Mesenchymal stem cell (in vitro differentiated cells and primary cell): ENCODE measurements at regions not wholly inside any gene's neighbourhood (a gene's known extent, or its start where the extent isn't known, plus 50 kb on each side); places are given as distances from the start of the nearest gene placed in this dataset.

Experiments used
- DNase-seq: peaks from one replicate; pipeline ENCODE4 v3.0.0-alpha.2; 2013
- H2AFZ ChIP-seq: one replicate; pipeline ENCODE4 v1.6.1; 2013; ENCODE audit warnings: low read depth, mild to moderate bottlenecking, control low read depth, inconsistent platforms, low read length, moderate library complexity
- H2AK5ac ChIP-seq: 2 replicates; pipeline ENCODE4 v1.6.1; 2013; ENCODE audit warnings: low read length, moderate library complexity, mild to moderate bottlenecking, inconsistent platforms; ENCODE audit not compliant: severe bottlenecking
- H2BK120ac ChIP-seq: one replicate; pipeline ENCODE4 v1.6.1; 2013; ENCODE audit warnings: low read depth, mild to moderate bottlenecking, inconsistent platforms, low read length, moderate library complexity
- H2BK12ac ChIP-seq, 2 experiments: one replicate each; pipeline ENCODE4 v1.6.1; 2013; ENCODE audit warnings: inconsistent platforms in 2 of 2, low read length in 2 of 2, mild to moderate bottlenecking in 2 of 2, moderate library complexity in 2 of 2, control low read depth in 1 of 2
- H2BK15ac ChIP-seq: one replicate; pipeline ENCODE4 v1.6.1; 2013; ENCODE audit warnings: mild to moderate bottlenecking, low read depth, inconsistent platforms; ENCODE audit not compliant: poor library complexity, severe bottlenecking
- H2BK5ac ChIP-seq: 2 replicates; pipeline ENCODE4 v1.6.1; 2013; ENCODE audit warnings: low read depth, mild to moderate bottlenecking, low read length, control low read depth, inconsistent platforms; ENCODE audit not compliant: poor library complexity, severe bottlenecking
- H3K14ac ChIP-seq, 2 experiments: one replicate each; pipeline ENCODE4 v1.6.1; 2013; ENCODE audit warnings: inconsistent platforms in 2 of 2, low read length in 2 of 2, control low read depth in 1 of 2, mild to moderate bottlenecking in 1 of 2, moderate library complexity in 1 of 2
- H3K18ac ChIP-seq, 2 experiments: one replicate each; pipeline ENCODE4 v1.6.1; 2013; ENCODE audit warnings: inconsistent platforms in 2 of 2, low read length in 2 of 2, control low read depth in 1 of 2, low read depth in 1 of 2, mild to moderate bottlenecking in 1 of 2
- H3K23ac ChIP-seq, 2 experiments: one replicate each; pipeline ENCODE4 v1.6.1; 2013; ENCODE audit warnings: inconsistent platforms in 2 of 2, low read length in 2 of 2, mild to moderate bottlenecking in 2 of 2, moderate library complexity in 2 of 2, control low read depth in 1 of 2
- H3K27ac ChIP-seq: 2 replicates; pipeline ENCODE4 v1.5.1; 2013; ENCODE audit warnings: mild to moderate bottlenecking, moderate library complexity, low read length, control low read depth, inconsistent platforms; ENCODE audit not compliant: poor library complexity, severe bottlenecking
- H3K27me3 ChIP-seq, 2 experiments: 2 replicates each; pipeline versions ENCODE4 v1.6.1 to v1.7.0; 2013; ENCODE audit warnings: low read length in 2 of 2, mild to moderate bottlenecking in 2 of 2, moderate library complexity in 2 of 2, control low read depth in 1 of 2, inconsistent platforms in 1 of 2; ENCODE audit not compliant: control insufficient read depth in 1 of 2, insufficient read depth in 1 of 2
- H3K36me3 ChIP-seq, 2 experiments: 2 replicates each; pipeline versions ENCODE4 v1.6.1 to v1.7.0; 2013; ENCODE audit warnings: low read length in 2 of 2, control low read depth in 1 of 2, inconsistent platforms in 1 of 2, low read depth in 1 of 2, mild to moderate bottlenecking in 1 of 2; ENCODE audit not compliant: insufficient read depth in 2 of 2, control insufficient read depth in 1 of 2
- H3K4ac ChIP-seq, 2 experiments: one replicate each; pipeline ENCODE4 v1.6.1; 2013; ENCODE audit warnings: inconsistent platforms in 2 of 2, low read length in 2 of 2, mild to moderate bottlenecking in 2 of 2, moderate library complexity in 2 of 2, control low read depth in 1 of 2, low read depth in 1 of 2
- H3K4me1 ChIP-seq: 2 replicates; pipeline ENCODE4 v1.6.1; 2013; ENCODE audit warnings: low read depth, low read length, control low read depth; ENCODE audit not compliant: control insufficient read depth, insufficient read depth
- H3K4me2 ChIP-seq: 2 replicates; pipeline ENCODE4 v1.6.1; 2013; ENCODE audit warnings: low read length, mild to moderate bottlenecking, inconsistent platforms; ENCODE audit not compliant: poor library complexity, severe bottlenecking
- H3K4me3 ChIP-seq, 2 experiments: 2 replicates each; pipeline versions ENCODE4 v1.5.1 to v1.7.0; 2013; ENCODE audit warnings: low read length in 2 of 2, mild to moderate bottlenecking in 2 of 2, control low read depth in 1 of 2, low read depth in 1 of 2; ENCODE audit not compliant: insufficient read depth in 1 of 2
- H3K79me1 ChIP-seq: replicated peaks from 2 replicates; pipeline ENCODE4 v1.6.1; 2013; ENCODE audit warnings: mild to moderate bottlenecking, control low read depth, low read length, inconsistent platforms; ENCODE audit not compliant: poor library complexity, severe bottlenecking
- H3K9ac ChIP-seq: 2 replicates; pipeline ENCODE4 v1.7.0; 2013; ENCODE audit warnings: mild to moderate bottlenecking, low read length, moderate library complexity
- H3K9me3 ChIP-seq: 2 replicates; pipeline ENCODE4 v1.7.0; 2013; ENCODE audit warnings: mild to moderate bottlenecking, low read length; ENCODE audit not compliant: control insufficient read depth
- H4K8ac ChIP-seq: one replicate; pipeline ENCODE4 v1.6.1; 2013; ENCODE audit warnings: inconsistent platforms, mild to moderate bottlenecking, low read length, moderate library complexity
- H4K91ac ChIP-seq: one replicate; pipeline ENCODE4 v1.6.1; 2013; ENCODE audit warnings: mild to moderate bottlenecking, low read length, inconsistent platforms
- WGBS: methylation state at CpG from one replicate; pipeline ENCODE4 v1.1.7; 2013; ENCODE audit warnings: mixed read lengths; 5-methylcytosine and 5-hydroxymethylcytosine counted together

DNA sequence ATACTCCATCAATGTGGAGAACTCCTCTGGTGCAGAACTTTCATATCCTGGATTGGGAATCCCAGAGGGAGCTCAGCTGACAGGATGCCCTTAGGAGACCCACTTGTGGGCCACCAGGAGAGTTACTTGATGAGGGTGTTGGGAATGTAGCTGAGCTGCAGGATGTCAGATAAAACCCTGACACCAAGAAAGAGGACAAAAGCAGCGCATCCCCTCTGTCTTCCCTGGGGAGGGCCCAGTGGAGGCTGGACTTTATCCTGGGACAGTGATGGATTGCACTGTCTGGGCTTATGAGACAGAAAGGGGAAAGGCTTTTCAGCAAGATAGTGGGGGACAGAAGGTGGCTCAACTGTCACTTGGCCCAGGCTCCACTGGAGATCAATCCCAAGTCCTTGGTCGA lies 88.1 kb upstream of the BCAR3 start:
- no peak overlapping the region for H2BK12ac ChIP-seq
- H3K9me3 ChIP-seq: no peaks in the 10 kb centered on the region
- H3K27me3 ChIP-seq: peaks cover 0 to 3% of the 10 kb centered on the region in 2 experiments
- no peaks in the 10 kb centered on the region for H3K36me3 ChIP-seq
- no peak overlapping the region for H3K14ac ChIP-seq
- H3K18ac ChIP-seq: no peak overlapping the region
- H2BK120ac ChIP-seq: no peak overlapping the region
- H3K4me1 ChIP-seq: no peaks in the 10 kb centered on the region
- H2BK5ac ChIP-seq: no peak overlapping the region
- H4K91ac ChIP-seq: no peak overlapping the region
- no peak overlapping the region for H2AK5ac ChIP-seq
- no peak for DNase-seq
- H2BK15ac ChIP-seq: no peak overlapping the region
- no peak overlapping the region for H3K4me2 ChIP-seq
- no peaks in the 10 kb centered on the region for H3K79me1 ChIP-seq
- no peak overlapping the region for H2AFZ ChIP-seq
- peak overlapping the region in 1 of 2 experiments; percentile 83 for H3K23ac ChIP-seq
- H3K4ac ChIP-seq: no peak overlapping the region
- H3K27ac ChIP-seq: no peak overlapping the region
- no peak overlapping the region for H3K9ac ChIP-seq
- no peak overlapping the region for H3K4me3 ChIP-seq
- WGBS: 82% methylated on average over 2 of the region's 2 CpGs
- H4K8ac ChIP-seq: no peak overlapping the region

DNA sequence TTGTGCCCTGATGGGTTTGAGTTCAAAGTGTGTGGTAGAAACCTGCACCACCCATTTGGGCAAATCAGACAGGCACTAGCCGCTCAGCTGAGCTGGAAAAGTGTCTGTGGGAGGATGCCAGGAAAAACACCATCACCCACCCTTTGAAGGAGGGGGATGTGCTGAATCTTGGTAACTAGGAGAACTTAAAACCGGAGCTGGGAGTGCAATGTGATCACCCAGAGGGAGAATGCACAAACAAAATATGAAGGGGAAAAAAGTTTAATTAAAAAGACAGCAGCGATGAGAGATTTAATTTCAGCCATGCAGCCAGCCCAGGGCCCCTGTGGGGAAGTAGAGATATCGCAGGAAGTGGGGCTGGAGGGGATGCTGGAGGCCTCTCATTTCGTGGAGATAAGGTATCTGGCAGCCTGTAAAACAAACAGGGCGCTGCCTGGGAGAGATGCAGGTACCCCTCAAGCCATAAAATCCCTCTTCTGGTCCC lies 86.8 kb upstream of the BCAR3 start:
- Histone ChIP-seq H2BK15ac (no peak overlapping the region), H3K9ac (peak overlapping the region; percentile 6), H3K23ac (peak overlapping the region in 1 of 2 experiments; percentile 20), H2AK5ac (no peak overlapping the region), H2AFZ (no peak overlapping the region), H3K27ac (no peak overlapping the region), H3K4me1 (no peaks in the 10 kb centered on the region), H4K8ac (peak overlapping the region; percentile 36), H3K79me1 (no peaks in the 10 kb centered on the region), H2BK120ac (no peak overlapping the region), H3K9me3 (no peaks in the 10 kb centered on the region), H2BK12ac (no peak overlapping the region), H3K14ac (no peak overlapping the region), H3K4me3 (no peak overlapping the region), H3K27me3 (peaks cover 0 to 3% of the 10 kb centered on the region in 2 experiments), H3K4ac (peak overlapping the region in 1 of 2 experiments; percentile 31), H3K18ac (peak overlapping the region in 1 of 2 experiments; percentile 41), H3K4me2 (no peak overlapping the region), H2BK5ac (no peak overlapping the region), H3K36me3 (peaks cover 0 to 3% of the 10 kb centered on the region in 2 experiments), H4K91ac (no peak overlapping the region)
- 49% methylated on average over 6 of the region's 6 CpGs for WGBS
- DNase-seq: no peak

DNA sequence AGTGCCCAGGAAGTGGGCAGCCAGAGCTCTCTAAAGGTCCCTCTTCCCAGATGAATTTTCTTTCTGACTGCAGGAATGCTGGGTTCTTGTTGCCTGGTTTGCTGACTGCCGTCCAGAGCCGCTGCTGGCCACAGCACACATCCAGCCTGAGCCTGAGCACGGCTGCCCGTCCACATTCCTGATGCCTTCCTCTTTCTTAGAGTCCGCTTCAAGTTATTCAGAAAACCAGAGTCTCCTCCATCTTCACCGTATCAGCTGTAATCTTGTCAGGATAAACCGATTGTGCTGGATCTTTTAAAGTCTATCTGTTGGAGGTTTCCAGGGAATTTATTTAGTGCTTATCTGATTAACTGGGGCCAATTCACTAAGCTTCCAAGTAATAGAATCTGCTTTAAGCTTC lies 84.8 kb upstream of the BCAR3 start:
- Histone ChIP-seq H3K4ac (no peak overlapping the region), H3K14ac (no peak overlapping the region), H2BK120ac (no peak overlapping the region), H4K91ac (no peak overlapping the region), H3K23ac (no peak overlapping the region), H3K18ac (no peak overlapping the region), H2AK5ac (no peak overlapping the region), H3K9me3 (no peaks in the 10 kb centered on the region), H3K27me3 (no peaks in the 10 kb centered on the region), H3K79me1 (no peaks in the 10 kb centered on the region), H3K4me3 (no peak overlapping the region), H3K36me3 (peaks cover 0 to 3% of the 10 kb centered on the region in 2 experiments), H3K4me2 (no peak overlapping the region), H2BK15ac (no peak overlapping the region), H3K27ac (no peak overlapping the region), H2BK5ac (no peak overlapping the region), H3K9ac (no peak overlapping the region), H3K4me1 (no peaks in the 10 kb centered on the region), H4K8ac (no peak overlapping the region), H2BK12ac (no peak overlapping the region), H2AFZ (no peak overlapping the region)
- DNase-seq: no peak
- 69% methylated on average over 6 of the region's 7 CpGs for WGBS

DNA sequence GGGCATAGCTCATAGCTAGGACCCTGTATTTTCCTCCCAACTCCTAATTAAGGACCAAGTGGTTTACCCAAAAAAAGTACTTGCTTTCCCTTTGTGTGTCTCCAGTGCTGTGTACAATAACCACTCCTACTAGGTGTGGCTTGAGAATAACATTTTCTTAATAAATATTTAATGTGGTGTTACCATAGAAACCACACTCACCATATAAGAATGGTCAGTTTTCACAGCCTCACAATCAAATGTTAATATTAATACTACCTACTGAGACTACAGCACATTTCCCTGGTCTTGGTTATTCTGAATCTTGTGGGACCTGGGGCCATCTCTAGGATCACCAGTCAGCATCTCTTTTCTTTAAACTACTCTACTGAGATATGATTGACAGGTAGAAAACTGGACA lies 83.5 kb upstream of the BCAR3 start:
- Histone ChIP-seq H2BK5ac (no peak overlapping the region), H2BK120ac (no peak overlapping the region), H3K18ac (no peak overlapping the region), H3K4me1 (no peaks in the 10 kb centered on the region), H2AFZ (no peak overlapping the region), H3K23ac (no peak overlapping the region), H4K91ac (no peak overlapping the region), H3K27me3 (no peaks in the 10 kb centered on the region), H4K8ac (no peak overlapping the region), H3K14ac (no peak overlapping the region), H3K9me3 (no peaks in the 10 kb centered on the region), H3K36me3 (peaks cover 0 to 3% of the 10 kb centered on the region in 2 experiments), H3K4ac (no peak overlapping the region), H3K4me3 (no peak overlapping the region), H3K27ac (no peak overlapping the region), H2BK15ac (no peak overlapping the region), H2AK5ac (no peak overlapping the region), H3K79me1 (no peaks in the 10 kb centered on the region), H3K9ac (no peak overlapping the region), H3K4me2 (no peak overlapping the region), H2BK12ac (peak overlapping the region in 1 of 2 experiments; percentile 69)
- no peak for DNase-seq
